Kidney (tissue), 13 donors: ENCODE measurements at regions not wholly inside any gene's neighbourhood (a gene's known extent, or its start where the extent isn't known, plus 50 kb on each side); places are given as distances from the start of the nearest gene placed in this dataset.

ENCODE experiments used
- DNase-seq, 5 donors: peaks; one replicate each; pipeline ENCODE4 v3.0.0-alpha.2; 2013 to 2020
- FAIRE-seq: peaks from 2 replicates; lab custom pipeline; 2012; peaks lifted over from hg19 to GRCh38; lab: Jason Lieb, UNC
- H3K27ac ChIP-seq, 2 donors: one replicate each; pipeline ENCODE4 v1.7.0; 2013; ENCODE audit warnings: low read depth in 2 of 2, low read length in 2 of 2, inconsistent platforms in 1 of 2
- H3K27me3 ChIP-seq: one replicate; pipeline ENCODE4 v1.7.1; 2013; ENCODE audit warnings: low read length, inconsistent platforms; ENCODE audit not compliant: control insufficient read depth, insufficient read depth
- H3K36me3 ChIP-seq, 3 donors: one replicate each; pipeline versions ENCODE4 v1.7.0 to v1.7.1; 2013; ENCODE audit warnings: low read length in 3 of 3, control low read depth in 1 of 3, inconsistent platforms in 1 of 3; ENCODE audit not compliant: insufficient read depth in 3 of 3, control insufficient read depth in 2 of 3
- H3K4me1 ChIP-seq, 3 donors: one replicate each; pipeline versions ENCODE4 v1.7.0 to v1.7.1; 2013; ENCODE audit warnings: low read length in 3 of 3, inconsistent platforms in 1 of 3, low read depth in 1 of 3; ENCODE audit not compliant: control insufficient read depth in 2 of 3, insufficient read depth in 2 of 3
- H3K4me3 ChIP-seq, 3 donors: one replicate each; pipeline versions ENCODE4 v1.7.0 to v1.8.1; 2013; ENCODE audit warnings: low read length in 3 of 3, control low read depth in 1 of 3, inconsistent platforms in 1 of 3
- H3K9ac ChIP-seq, 3 donors: one replicate each; pipeline versions ENCODE4 v1.7.0 to v1.7.1; 2013; ENCODE audit warnings: low read length in 3 of 3, control low read depth in 1 of 3, inconsistent platforms in 1 of 3
- H3K9me3 ChIP-seq, 3 donors: one replicate each; pipeline versions ENCODE4 v1.7.0 to v1.7.1; 2013; ENCODE audit warnings: low read length in 3 of 3, control low read depth in 1 of 3, inconsistent platforms in 1 of 3; ENCODE audit not compliant: control insufficient read depth in 2 of 3, insufficient read depth in 1 of 3
- CTCF ChIP-seq: IDR thresholded peaks from 3 replicates; pipeline ENCODE4 v1.5.1; 2012; ENCODE audit warnings: mild to moderate bottlenecking, moderate library complexity, borderline replicate concordance; ENCODE audit not compliant: insufficient read depth; ENCODE audit errors: extremely low read depth
- intact Hi-C: fragments of 100-400 bp; cut with DNase I; formaldehyde crosslinking; loops from one replicate; pipeline ENCODE4 v1.11.1; 2022
- donor health status: control.
- donor health status: control.
- donor health status: control.
- donor health status: control.
- donor health status: control.
- donor health status: DM: yes; HTN: yes; CAD: no.
- donor health status: Normal renal cell carcinoma (clear cell type).

- TF ChIP-seq CTCF = no peak
- intact Hi-C loops = no loop called here
- H3K4me1 ChIP-seq = peaks cover 0 to 4% (median 3%) of the 10 kb centered on the region in 3 donors
- DNase-seq (no peak), FAIRE-seq (no peak)
- H3K4me3 ChIP-seq = no peak overlapping the region
- H3K9me3 ChIP-seq = no peaks in the 10 kb centered on the region
- no peak overlapping the region for H3K27ac ChIP-seq
- H3K27me3 ChIP-seq = no peaks in the 10 kb centered on the region
- H3K9ac ChIP-seq = no peak overlapping the region
- H3K36me3 ChIP-seq = no peaks in the 10 kb centered on the region
These were observed 156.4 kb downstream of the UQCRFS1 start for GRCh38 chr19:29056535-29056934.

- Histone ChIP-seq H3K4me1 (peaks cover 0 to 4% (median 3%) of the 10 kb centered on the region in 3 donors), H3K9me3 (no peaks in the 10 kb centered on the region), H3K36me3 (no peaks in the 10 kb centered on the region), H3K4me3 (no peak overlapping the region), H3K27me3 (no peaks in the 10 kb centered on the region), H3K27ac (no peak overlapping the region), H3K9ac (no peak overlapping the region)
- DNase-seq = no peak
- FAIRE-seq = no peak
- no peak for TF ChIP-seq CTCF
- intact Hi-C loops = no loop called here
These were observed 157.9 kb downstream of the UQCRFS1 start for GRCh38 chr19:29054886-29055675.

GRCh38 chr19:29048873-29049272 is 164.1 kb downstream of the UQCRFS1 start:
- H3K4me1 ChIP-seq = peaks cover 0 to 8% (median 0%) of the 10 kb centered on the region in 3 donors
- H3K9me3 ChIP-seq = no peaks in the 10 kb centered on the region
- no peaks in the 10 kb centered on the region for H3K27me3 ChIP-seq
- no peaks in the 10 kb centered on the region for H3K36me3 ChIP-seq
- H3K9ac ChIP-seq = no peak overlapping the region
- intact Hi-C loops = no loop called here
- no peak for DNase-seq
- no peak for FAIRE-seq
- H3K27ac ChIP-seq = no peak overlapping the region
- no peak for TF ChIP-seq CTCF
- H3K4me3 ChIP-seq = no peak overlapping the region
